Right lobe of liver (tissue), 4 donors: ENCODE measurements at regions not wholly inside any gene's neighbourhood (a gene's known extent, or its start where the extent isn't known, plus 50 kb on each side); places are given as distances from the start of the nearest gene placed in this dataset.

ENCODE experiments used
- CTCF ChIP-seq, 4 donors: fragments of 200-600 bp in 3 of 4; fragments of 450-650 bp in 1 of 4; IDR thresholded peaks; one replicate each; pipeline versions ENCODE4 v1.5.1 to v1.8.0; 2016 to 2022; ENCODE audit warnings: antibody characterized with exemption in 4 of 4, mild to moderate bottlenecking in 2 of 4
- POLR2A ChIP-seq: fragments of 450-650 bp; IDR thresholded peaks from one replicate; pipeline ENCODE4 v1.6.1; 2017; ENCODE audit warnings: antibody characterized with exemption, mild to moderate bottlenecking
- donor health status: DM: no; HTN: no; CAD: no.
- donor health status: DM: no; HTN: no; CAD: no.
- donor health status: DM: no; HTN: yes; CAD: no.

- TF ChIP-seq POLR2A = no peak
- TF ChIP-seq CTCF (IDR thresholded peaks at IDR 0.05) = no peak
Measured at GRCh38 chr6:96330884-96331283, 190.7 kb upstream of the UFL1 start.
